ENCODE measurements at regions not wholly inside any gene's neighbourhood (a gene's known extent, or its start where the extent isn't known, plus 50 kb on each side); places are given as distances from the start of the nearest gene placed in this dataset.
"Not testable (repeated sequence)": the region's sequence is repeated elsewhere in the genome, so short reads cannot be mapped to it uniquely, and the experiment has no call there.

- WGBS (ENCODE audit: low lambda C conversion rate, missing lambda C conversion rate) = 14% methylated on average over 1 of the region's 1 CpG
These were observed 612.5 kb upstream of the PRR20A start for GRCh38 chr13:56528040-56528790.

DNA sequence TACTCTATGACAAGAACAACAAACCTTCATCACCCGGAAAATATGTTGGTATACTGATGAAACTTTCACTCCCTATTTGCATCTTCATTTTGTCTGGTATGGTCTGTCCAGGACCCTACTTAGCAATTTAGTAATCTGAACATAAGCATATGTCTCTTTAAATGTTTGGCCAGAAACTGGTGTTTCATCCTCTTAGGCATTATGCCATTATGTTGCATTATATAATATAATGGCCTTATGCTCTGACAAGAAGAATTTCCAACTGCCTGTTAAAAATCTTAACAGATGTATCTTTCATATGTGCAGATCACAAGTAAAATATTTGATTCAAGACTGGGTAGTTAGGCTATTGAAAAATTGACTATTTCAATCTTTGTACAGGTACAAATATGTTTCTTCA is 610.6 kb upstream of the PRR20A start:
- H3K4me1 ChIP-seq (ENCODE audit: insufficient read depth) = peaks cover 6% of the 10 kb centered on the region
- DNase-seq (ENCODE audit: low spot score) = no peak
- WGBS (ENCODE audit: low lambda C conversion rate, missing lambda C conversion rate) = 89% methylated on average over 1 of the region's 1 CpG
- no peaks in the 10 kb centered on the region for H3K36me3 ChIP-seq (replicated peaks; ENCODE audit: insufficient read depth, low read depth)
- no peak overlapping the region for H3K4me2 ChIP-seq
- no peaks in the 10 kb centered on the region for H3K9me2 ChIP-seq (replicated peaks; ENCODE audit: insufficient read depth)
- H3K27ac ChIP-seq = no peak overlapping the region
- no peaks in the 10 kb centered on the region for H3K9me3 ChIP-seq (ENCODE audit: low read depth)
- no peak for TF ChIP-seq CTCF (IDR thresholded peaks at IDR 0.05; ENCODE audit: poor library complexity)
- no peak for TF ChIP-seq EZH2phosphoT487 (IDR thresholded peaks at IDR 0.05; ENCODE audit: low read depth, severe bottlenecking, unreplicated experiment)
- no peak overlapping the region for H3K4me3 ChIP-seq
- no peak overlapping the region for H2AFZ ChIP-seq
- H3K79me2 ChIP-seq = no peaks in the 10 kb centered on the region
- no peaks in the 10 kb centered on the region for H4K20me1 ChIP-seq (ENCODE audit: insufficient read depth, poor library complexity, severe bottlenecking)
- H3K27me3 ChIP-seq = no peaks in the 10 kb centered on the region

More at GRCh38 chr13:56528040-56528790, 612.5 kb upstream of the PRR20A start:
- peaks cover 6% of the 10 kb centered on the region for H3K4me1 ChIP-seq (ENCODE audit: insufficient read depth)
- H3K27me3 ChIP-seq = no peaks in the 10 kb centered on the region
- no peaks in the 10 kb centered on the region for H4K20me1 ChIP-seq (ENCODE audit: insufficient read depth, poor library complexity, severe bottlenecking)
- no peak overlapping the region for H3K4me3 ChIP-seq
- no peak for DNase-seq (ENCODE audit: low spot score)
- H3K9me3 ChIP-seq (ENCODE audit: low read depth) = no peaks in the 10 kb centered on the region
- H3K4me2 ChIP-seq = peak overlapping the region; percentile 0
- H2AFZ ChIP-seq = peak overlapping the region; percentile 18
- H3K36me3 ChIP-seq (replicated peaks; ENCODE audit: insufficient read depth, low read depth) = no peaks in the 10 kb centered on the region
- no peak for TF ChIP-seq CTCF (IDR thresholded peaks at IDR 0.05; ENCODE audit: poor library complexity)
- TF ChIP-seq EZH2phosphoT487 (IDR thresholded peaks at IDR 0.05; ENCODE audit: low read depth, severe bottlenecking, unreplicated experiment) = no peak
- no peak for TF ChIP-seq EZH2 (IDR thresholded peaks at IDR 0.05; ENCODE audit: borderline replicate concordance)
- no peaks in the 10 kb centered on the region for H3K79me2 ChIP-seq
- H3K9me2 ChIP-seq (replicated peaks; ENCODE audit: insufficient read depth) = no peaks in the 10 kb centered on the region
- no peak overlapping the region for H3K27ac ChIP-seq

GRCh38 chr13:56547921-56548320 is 592.8 kb upstream of the PRR20A start:
- not testable (repeated sequence) for H3K79me2 ChIP-seq; H3K4me1 ChIP-seq (ENCODE audit: insufficient read depth); H3K4me2 ChIP-seq; H3K9me3 ChIP-seq (ENCODE audit: low read depth); H4K20me1 ChIP-seq (ENCODE audit: insufficient read depth, poor library complexity, severe bottlenecking); H3K9me2 ChIP-seq (replicated peaks; ENCODE audit: insufficient read depth); H3K27ac ChIP-seq; H3K27me3 ChIP-seq; H3K36me3 ChIP-seq (replicated peaks; ENCODE audit: insufficient read depth, low read depth); DNase-seq (ENCODE audit: low spot score); H2AFZ ChIP-seq; H3K4me3 ChIP-seq
- WGBS (ENCODE audit: low lambda C conversion rate, missing lambda C conversion rate) = 96% methylated on average over 11 of the region's 11 CpGs

DNA sequence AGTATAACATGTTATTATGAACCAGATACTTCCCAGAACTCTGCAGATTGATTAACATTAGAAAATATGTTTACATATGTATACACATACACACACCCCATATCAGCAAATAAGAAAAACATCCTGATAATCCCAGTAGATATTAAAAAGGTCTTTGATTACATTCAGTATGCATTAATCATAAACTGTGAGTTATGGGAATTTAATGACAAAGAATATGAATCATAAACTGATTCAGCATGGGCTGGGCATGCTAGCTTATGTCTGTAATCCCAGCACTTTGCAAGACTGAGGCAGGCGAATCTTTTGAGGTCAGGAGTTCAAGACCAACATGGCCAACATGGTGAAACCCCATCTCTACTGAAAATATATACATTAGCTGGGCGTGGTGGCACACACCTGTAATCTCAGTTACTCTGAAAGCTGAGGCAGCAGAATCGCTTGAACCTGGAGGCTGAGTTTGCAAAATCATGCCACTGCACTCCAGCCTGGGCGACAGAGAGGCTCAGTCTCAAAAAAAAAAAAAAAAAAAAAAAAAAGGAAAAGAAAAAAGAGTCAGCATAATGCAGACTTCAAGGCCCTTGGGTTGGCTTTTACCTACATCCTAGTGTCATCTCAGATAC is 581.9 kb upstream of the PRR20A start:
- Histone ChIP-seq H2AFZ (no peak overlapping the region), H3K4me2 (no peak overlapping the region)
- WGBS (ENCODE audit: low lambda C conversion rate, missing lambda C conversion rate) = 88% methylated on average over 4 of the region's 4 CpGs

More for the DNA sequence above, 581.9 kb upstream of the PRR20A start:
- DNase-seq (ENCODE audit: low spot score) = no peak
- no peaks in the 10 kb centered on the region for H3K27me3 ChIP-seq
- no peaks in the 10 kb centered on the region for H3K4me1 ChIP-seq (ENCODE audit: insufficient read depth)
- H3K79me2 ChIP-seq = no peaks in the 10 kb centered on the region
- H4K20me1 ChIP-seq (ENCODE audit: insufficient read depth, poor library complexity, severe bottlenecking) = no peaks in the 10 kb centered on the region
- no peaks in the 10 kb centered on the region for H3K9me3 ChIP-seq (ENCODE audit: low read depth)
- no peak overlapping the region for H3K4me3 ChIP-seq
- H3K9me2 ChIP-seq (replicated peaks; ENCODE audit: insufficient read depth) = no peaks in the 10 kb centered on the region
- no peaks in the 10 kb centered on the region for H3K36me3 ChIP-seq (replicated peaks; ENCODE audit: insufficient read depth, low read depth)
- no peak overlapping the region for H3K27ac ChIP-seq
- TF ChIP-seq EZH2 (IDR thresholded peaks at IDR 0.05; ENCODE audit: borderline replicate concordance) (no peak), CTCF (IDR thresholded peaks at IDR 0.05; ENCODE audit: poor library complexity) (no peak), EZH2phosphoT487 (IDR thresholded peaks at IDR 0.05; ENCODE audit: low read depth, severe bottlenecking, unreplicated experiment) (no peak)

All from hepatocyte (in vitro differentiated cells).